GM23338 (cell line): ENCODE measurements at regions not wholly inside any gene's neighbourhood (a gene's known extent, or its start where the extent isn't known, plus 50 kb on each side); places are given as distances from the start of the nearest gene placed in this dataset.

Source experiments
- ATAC-seq: fragments of 200-7000 bp; cut with Tn5 transposase; 3 replicates; pipeline ENCODE4 v1.9.1; 2020
- DNase-seq: peaks from one replicate; pipeline ENCODE4 v3.0.0-alpha.2; 2015; ENCODE audit warnings: low spot score
- H2AFZ ChIP-seq: fragments of 200-600 bp; sonication (generic); 2 replicates; pipeline ENCODE4 v1.8.0; 2016; ENCODE audit warnings: antibody characterized with exemption, mild to moderate bottlenecking, moderate library complexity
- H3F3A ChIP-seq: fragments of 200-600 bp; sonication (generic); replicated peaks from 2 replicates; pipeline ENCODE4 v1.8.0; 2017; ENCODE audit warnings: antibody characterized with exemption, mixed run types, low read depth
- H3K27ac ChIP-seq: fragments of 200-600 bp; sonication (generic); 2 replicates; pipeline ENCODE4 v1.6.1; 2016; ENCODE audit warnings: low read depth
- H3K27me3 ChIP-seq: fragments of 200-600 bp; sonication (generic); 2 replicates; pipeline ENCODE4 v1.8.0; 2016; ENCODE audit warnings: mild to moderate bottlenecking, mixed run types, moderate library complexity; ENCODE audit not compliant: insufficient read depth
- H3K36me3 ChIP-seq: fragments of 200-600 bp; sonication (generic); 2 replicates; pipeline ENCODE4 v1.8.0; 2016; ENCODE audit warnings: mild to moderate bottlenecking; ENCODE audit not compliant: insufficient read depth
- H3K4me1 ChIP-seq: fragments of 200-600 bp; sonication (generic); 2 replicates; pipeline ENCODE4 v1.8.0; 2016; ENCODE audit warnings: mild to moderate bottlenecking, moderate library complexity; ENCODE audit not compliant: insufficient read depth
- H3K4me2 ChIP-seq: fragments of 200-600 bp; sonication (generic); 2 replicates; pipeline ENCODE4 v1.7.1; 2017; ENCODE audit warnings: mixed run types
- H3K4me3 ChIP-seq: fragments of 200-600 bp; sonication (generic); 2 replicates; pipeline ENCODE4 v1.6.1; 2016; ENCODE audit warnings: mixed run types
- H3K79me2 ChIP-seq: fragments of 200-600 bp; sonication (generic); replicated peaks from 2 replicates; pipeline ENCODE4 v1.8.0; 2017; ENCODE audit warnings: mild to moderate bottlenecking; ENCODE audit not compliant: insufficient read depth
- H3K9me2 ChIP-seq: fragments of 200-600 bp; sonication (generic); 2 replicates; pipeline ENCODE4 v1.8.0; 2017; ENCODE audit not compliant: insufficient read depth
- H4K20me1 ChIP-seq: fragments of 200-600 bp; sonication (generic); replicated peaks from 2 replicates; pipeline ENCODE4 v1.8.0; 2017; ENCODE audit warnings: mild to moderate bottlenecking; ENCODE audit not compliant: insufficient read depth
- H3K27ac Mint-ChIP-seq: 2 replicates; pipeline ENCODE4 v1.8.0; 2020; ENCODE audit warnings: inconsistent platforms, mild to moderate bottlenecking, moderate library complexity, mixed read lengths
- H3K27me3 Mint-ChIP-seq: 3 replicates; pipeline ENCODE4 v1.8.0; 2022; ENCODE audit warnings: low read depth, mild to moderate bottlenecking, moderate library complexity, mixed read lengths, inconsistent platforms; ENCODE audit not compliant: insufficient read depth, poor library complexity
- H3K36me3 Mint-ChIP-seq: 3 replicates; pipeline ENCODE4 v1.8.0; 2021; ENCODE audit warnings: low read depth, mild to moderate bottlenecking, inconsistent platforms, moderate library complexity, mixed read lengths
- H3K4me1 Mint-ChIP-seq: 3 replicates; pipeline ENCODE4 v1.8.0; 2020; ENCODE audit warnings: mild to moderate bottlenecking, inconsistent platforms, mixed read lengths
- H3K4me3 Mint-ChIP-seq: 3 replicates; pipeline ENCODE4 v1.8.0; 2021; ENCODE audit warnings: moderate library complexity, mild to moderate bottlenecking, inconsistent platforms, mixed read lengths
- H3K9me3 Mint-ChIP-seq: 3 replicates; pipeline ENCODE4 v1.8.0; 2020; ENCODE audit warnings: moderate library complexity, mild to moderate bottlenecking, inconsistent platforms, mixed read lengths
- CTCF ChIP-seq, 2 experiments: fragments of 200-600 bp in 1 of 2; sonication (generic) in 1 of 2; conservative IDR thresholded peaks; 2 replicates each; pipeline versions ENCODE4 v1.5.1 to v1.6.1; 2016 to 2017; ENCODE audit warnings: antibody characterized with exemption in 2 of 2, low read depth in 2 of 2, mild to moderate bottlenecking in 2 of 2, moderate library complexity in 1 of 2
- ETS1 ChIP-seq: IDR thresholded peaks from 2 replicates; pipeline ENCODE4 v1.6.1; 2016; ENCODE audit warnings: antibody characterized with exemption
- EZH2phosphoT487 ChIP-seq: fragments of 200-600 bp; sonication (generic); IDR thresholded peaks from one replicate; pipeline ENCODE4 v1.8.1; 2018; ENCODE audit warnings: antibody characterized with exemption; ENCODE audit not compliant: unreplicated experiment
- POLR2AphosphoS5 ChIP-seq: IDR thresholded peaks from 2 replicates; pipeline ENCODE4 v1.6.1; 2016; ENCODE audit warnings: antibody characterized with exemption, low read depth
- ZNF114 ChIP-seq: fragments of 250-450 bp; sonication (Bioruptor Pico); IDR thresholded peaks from 2 replicates; pipeline ENCODE4 v1.5.0; 2020; ENCODE audit warnings: mild to moderate bottlenecking, moderate library complexity
- ZNF331 ChIP-seq: fragments of 250-450 bp; sonication (Bioruptor Pico); IDR thresholded peaks from 2 replicates; pipeline ENCODE4 v1.5.0; 2020; ENCODE audit warnings: low read depth, mild to moderate bottlenecking, moderate library complexity
- TF ChIP-seq, protein P1 (sequence below): IDR thresholded peaks from one replicate; pipeline ENCODE4 v1.6.1; 2018; ENCODE audit warnings: antibody characterized with exemption; ENCODE audit not compliant: unreplicated experiment

DNA sequence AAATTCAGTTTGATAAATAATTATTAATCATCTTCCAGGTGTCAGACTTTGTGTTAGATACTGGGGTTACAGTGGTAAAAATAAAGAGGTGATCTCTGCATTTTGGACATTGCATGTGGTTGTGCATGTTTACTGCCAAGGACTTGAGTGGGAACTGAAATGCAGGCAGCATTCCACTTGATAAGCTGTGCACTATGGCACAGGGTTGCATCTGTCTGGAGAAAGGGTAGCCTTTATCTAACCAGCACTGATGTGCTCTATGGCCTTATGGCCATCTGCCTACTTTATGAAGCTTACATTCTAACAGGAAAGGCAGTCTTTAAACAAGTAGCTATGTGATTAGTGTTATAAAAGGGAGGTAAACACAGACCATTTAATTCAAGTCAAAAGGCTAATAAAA is 53.0 kb upstream of the MLIP start:
- Histone ChIP-seq H3K27ac (no peak overlapping the region), H3K4me2 (no peak overlapping the region), H3K9me2 (no peaks in the 10 kb centered on the region), H3K4me3 (no peak overlapping the region), H2AFZ (no peak overlapping the region), H3F3A (no peaks in the 10 kb centered on the region), H3K27me3 (no peaks in the 10 kb centered on the region), H4K20me1 (no peaks in the 10 kb centered on the region), H3K79me2 (no peaks in the 10 kb centered on the region), H3K4me1 (no peaks in the 10 kb centered on the region), H3K36me3 (no peaks in the 10 kb centered on the region)
- Mint-ChIP-seq H3K27me3 (no peaks in the 10 kb centered on the region), H3K9me3 (no peaks in the 10 kb centered on the region), H3K36me3 (no peaks in the 10 kb centered on the region), H3K4me3 (no peak overlapping the region), H3K4me1 (no peaks in the 10 kb centered on the region; the same call in 2 of the 3 replicates), H3K27ac (no peak overlapping the region)
- no peak for ATAC-seq
- no peak for TF ChIP-seq EZH2phosphoT487
- TF ChIP-seq ZNF331 (CRISPR knock-in tag), result no peak
- TF ChIP-seq, protein P1, sequence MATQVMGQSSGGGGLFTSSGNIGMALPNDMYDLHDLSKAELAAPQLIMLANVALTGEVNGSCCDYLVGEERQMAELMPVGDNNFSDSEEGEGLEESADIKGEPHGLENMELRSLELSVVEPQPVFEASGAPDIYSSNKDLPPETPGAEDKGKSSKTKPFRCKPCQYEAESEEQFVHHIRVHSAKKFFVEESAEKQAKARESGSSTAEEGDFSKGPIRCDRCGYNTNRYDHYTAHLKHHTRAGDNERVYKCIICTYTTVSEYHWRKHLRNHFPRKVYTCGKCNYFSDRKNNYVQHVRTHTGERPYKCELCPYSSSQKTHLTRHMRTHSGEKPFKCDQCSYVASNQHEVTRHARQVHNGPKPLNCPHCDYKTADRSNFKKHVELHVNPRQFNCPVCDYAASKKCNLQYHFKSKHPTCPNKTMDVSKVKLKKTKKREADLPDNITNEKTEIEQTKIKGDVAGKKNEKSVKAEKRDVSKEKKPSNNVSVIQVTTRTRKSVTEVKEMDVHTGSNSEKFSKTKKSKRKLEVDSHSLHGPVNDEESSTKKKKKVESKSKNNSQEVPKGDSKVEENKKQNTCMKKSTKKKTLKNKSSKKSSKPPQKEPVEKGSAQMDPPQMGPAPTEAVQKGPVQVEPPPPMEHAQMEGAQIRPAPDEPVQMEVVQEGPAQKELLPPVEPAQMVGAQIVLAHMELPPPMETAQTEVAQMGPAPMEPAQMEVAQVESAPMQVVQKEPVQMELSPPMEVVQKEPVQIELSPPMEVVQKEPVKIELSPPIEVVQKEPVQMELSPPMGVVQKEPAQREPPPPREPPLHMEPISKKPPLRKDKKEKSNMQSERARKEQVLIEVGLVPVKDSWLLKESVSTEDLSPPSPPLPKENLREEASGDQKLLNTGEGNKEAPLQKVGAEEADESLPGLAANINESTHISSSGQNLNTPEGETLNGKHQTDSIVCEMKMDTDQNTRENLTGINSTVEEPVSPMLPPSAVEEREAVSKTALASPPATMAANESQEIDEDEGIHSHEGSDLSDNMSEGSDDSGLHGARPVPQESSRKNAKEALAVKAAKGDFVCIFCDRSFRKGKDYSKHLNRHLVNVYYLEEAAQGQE, result no peak
- TF ChIP-seq POLR2AphosphoS5, result no peak
- no peak for DNase-seq

GRCh38 chr6:54059683-54060082 is 51.6 kb upstream of the MLIP start:
- Mint-ChIP-seq H3K4me1 (no peaks in the 10 kb centered on the region), H3K4me3 (no peak overlapping the region), H3K27ac (no peak overlapping the region), H3K9me3 (no peaks in the 10 kb centered on the region), H3K27me3 (no peaks in the 10 kb centered on the region), H3K36me3 (no peaks in the 10 kb centered on the region)
- Histone ChIP-seq H3K27ac (no peak overlapping the region), H3K4me2 (no peak overlapping the region), H4K20me1 (no peaks in the 10 kb centered on the region), H3K9me2 (no peaks in the 10 kb centered on the region), H3K36me3 (no peaks in the 10 kb centered on the region), H3K4me1 (no peaks in the 10 kb centered on the region), H3K27me3 (no peaks in the 10 kb centered on the region), H3K79me2 (no peaks in the 10 kb centered on the region), H3F3A (no peaks in the 10 kb centered on the region), H2AFZ (no peak overlapping the region), H3K4me3 (no peak overlapping the region)
- no peak for DNase-seq
- no peak for ATAC-seq
- TF ChIP-seq POLR2AphosphoS5 (no peak), ETS1 (no peak), CTCF (conservative IDR thresholded peaks at IDR 0.05; ENCODE audit: low read depth in 2 of 2) (no peak), ZNF114 (CRISPR knock-in tag) (no peak)
- TF ChIP-seq, protein P1, result no peak
